ENCODE measurements at regions not wholly inside any gene's neighbourhood (a gene's known extent, or its start where the extent isn't known, plus 50 kb on each side); places are given as distances from the start of the nearest gene placed in this dataset.
"Not testable (repeated sequence)": the region's sequence is repeated elsewhere in the genome, so short reads cannot be mapped to it uniquely, and the experiment has no call there.

- H3K4me3 ChIP-seq: no peak overlapping the region
- DNase-seq (ENCODE audit: low spot score) (peak; percentile 69), ATAC-seq (peak; percentile 80)
- no peaks in the 10 kb centered on the region for H3K27me3 Mint-ChIP-seq (ENCODE audit: insufficient read depth, low read depth, poor library complexity)
- no peaks in the 10 kb centered on the region for H3K4me1 ChIP-seq (ENCODE audit: insufficient read depth)
- no peaks in the 10 kb centered on the region for H3K36me3 ChIP-seq (ENCODE audit: insufficient read depth)
- no peak overlapping the region for H2AFZ ChIP-seq
- H3K4me1 Mint-ChIP-seq: no peaks in the 10 kb centered on the region
- H3K27ac Mint-ChIP-seq: no peak overlapping the region
- H3K79me2 ChIP-seq (replicated peaks; ENCODE audit: insufficient read depth): no peaks in the 10 kb centered on the region
- peaks cover 7% of the 10 kb centered on the region for H3K9me3 Mint-ChIP-seq
- H3K4me3 Mint-ChIP-seq: no peak overlapping the region
- TF ChIP-seq CTCF (conservative IDR thresholded peaks at IDR 0.05; ENCODE audit: low read depth in 2 of 2) (peak; percentile 50 to 57), ZNF331 (CRISPR knock-in tag; IDR thresholded peaks at IDR 0.05; ENCODE audit: low read depth) (no peak)
- H3F3A ChIP-seq (replicated peaks; ENCODE audit: low read depth): no peaks in the 10 kb centered on the region
- H3K27me3 ChIP-seq (ENCODE audit: insufficient read depth): no peaks in the 10 kb centered on the region
- peaks cover 5% of the 10 kb centered on the region; the same call in 1 of the 3 replicates for H3K36me3 Mint-ChIP-seq (ENCODE audit: low read depth)
- H3K4me2 ChIP-seq: no peak overlapping the region
- H4K20me1 ChIP-seq (replicated peaks; ENCODE audit: insufficient read depth): no peaks in the 10 kb centered on the region
- H3K27ac ChIP-seq (ENCODE audit: low read depth): no peak overlapping the region
- H3K9me2 ChIP-seq (ENCODE audit: insufficient read depth): no peaks in the 10 kb centered on the region
These were observed 86.2 kb upstream of the CDH9 start for GRCh38 chr5:27124590-27124989.

- H3K36me3 Mint-ChIP-seq (ENCODE audit: low read depth); H3K27ac ChIP-seq (ENCODE audit: low read depth); H3K79me2 ChIP-seq (replicated peaks; ENCODE audit: insufficient read depth); H3K4me2 ChIP-seq; H3K27me3 ChIP-seq (ENCODE audit: insufficient read depth); H4K20me1 ChIP-seq (replicated peaks; ENCODE audit: insufficient read depth); H3K36me3 ChIP-seq (ENCODE audit: insufficient read depth); H3K4me3 ChIP-seq; H3K27me3 Mint-ChIP-seq (ENCODE audit: insufficient read depth, low read depth, poor library complexity); ATAC-seq; H3F3A ChIP-seq (replicated peaks; ENCODE audit: low read depth); H3K4me1 Mint-ChIP-seq; H3K4me1 ChIP-seq (ENCODE audit: insufficient read depth); DNase-seq (ENCODE audit: low spot score); H3K27ac Mint-ChIP-seq; H3K9me2 ChIP-seq (ENCODE audit: insufficient read depth); H3K4me3 Mint-ChIP-seq: not testable (repeated sequence)
- H2AFZ ChIP-seq: peak overlapping the region; percentile 9; the same call in 1 of the 2 replicates
- peaks cover 10% of the 10 kb centered on the region for H3K9me3 Mint-ChIP-seq
These were observed 81.4 kb upstream of the CDH9 start for GRCh38 chr5:27119736-27120321.

DNA sequence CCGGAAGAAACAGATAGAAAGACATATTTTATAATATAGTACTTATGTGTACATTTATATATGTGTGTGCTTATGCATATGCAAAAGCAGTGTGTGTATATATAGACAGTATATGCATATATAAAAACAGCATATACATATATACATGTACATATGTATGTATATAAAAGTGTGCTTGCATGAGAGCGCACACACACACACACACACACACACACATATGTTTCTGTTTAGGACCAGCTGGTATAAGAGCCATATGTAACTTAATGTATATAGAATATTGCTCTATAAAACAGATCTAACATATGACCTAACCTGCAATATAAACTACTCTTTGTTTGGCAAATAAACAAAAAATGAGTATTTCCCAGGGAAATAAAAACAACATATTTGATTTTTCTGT lies 65.1 kb upstream of the CDH9 start:
- Mint-ChIP-seq H3K4me3 (no peak overlapping the region), H3K27me3 (ENCODE audit: insufficient read depth, low read depth, poor library complexity) (no peaks in the 10 kb centered on the region), H3K9me3 (peaks cover 4% of the 10 kb centered on the region; the same call in 1 of the 3 replicates), H3K27ac (no peak overlapping the region), H3K36me3 (ENCODE audit: low read depth) (peaks cover 3% of the 10 kb centered on the region; the same call in 1 of the 3 replicates), H3K4me1 (no peaks in the 10 kb centered on the region)
- Histone ChIP-seq H2AFZ (no peak overlapping the region), H3K27ac (ENCODE audit: low read depth) (no peak overlapping the region), H3F3A (replicated peaks; ENCODE audit: low read depth) (no peaks in the 10 kb centered on the region), H3K4me3 (no peak overlapping the region), H3K9me2 (ENCODE audit: insufficient read depth) (no peaks in the 10 kb centered on the region), H3K4me1 (ENCODE audit: insufficient read depth) (no peaks in the 10 kb centered on the region), H3K27me3 (ENCODE audit: insufficient read depth) (no peaks in the 10 kb centered on the region), H3K79me2 (replicated peaks; ENCODE audit: insufficient read depth) (no peaks in the 10 kb centered on the region), H3K36me3 (ENCODE audit: insufficient read depth) (no peaks in the 10 kb centered on the region), H3K4me2 (no peak overlapping the region), H4K20me1 (replicated peaks; ENCODE audit: insufficient read depth) (no peaks in the 10 kb centered on the region)
- DNase-seq (ENCODE audit: low spot score) (no peak), ATAC-seq (no peak)
- TF ChIP-seq NANOG (IDR thresholded peaks at IDR 0.05; ENCODE audit: borderline replicate concordance): no peak
- no peak for TF ChIP-seq EZH2 (IDR thresholded peaks at IDR 0.05; ENCODE audit: low read depth, unreplicated experiment)
- TF ChIP-seq, protein P1, sequence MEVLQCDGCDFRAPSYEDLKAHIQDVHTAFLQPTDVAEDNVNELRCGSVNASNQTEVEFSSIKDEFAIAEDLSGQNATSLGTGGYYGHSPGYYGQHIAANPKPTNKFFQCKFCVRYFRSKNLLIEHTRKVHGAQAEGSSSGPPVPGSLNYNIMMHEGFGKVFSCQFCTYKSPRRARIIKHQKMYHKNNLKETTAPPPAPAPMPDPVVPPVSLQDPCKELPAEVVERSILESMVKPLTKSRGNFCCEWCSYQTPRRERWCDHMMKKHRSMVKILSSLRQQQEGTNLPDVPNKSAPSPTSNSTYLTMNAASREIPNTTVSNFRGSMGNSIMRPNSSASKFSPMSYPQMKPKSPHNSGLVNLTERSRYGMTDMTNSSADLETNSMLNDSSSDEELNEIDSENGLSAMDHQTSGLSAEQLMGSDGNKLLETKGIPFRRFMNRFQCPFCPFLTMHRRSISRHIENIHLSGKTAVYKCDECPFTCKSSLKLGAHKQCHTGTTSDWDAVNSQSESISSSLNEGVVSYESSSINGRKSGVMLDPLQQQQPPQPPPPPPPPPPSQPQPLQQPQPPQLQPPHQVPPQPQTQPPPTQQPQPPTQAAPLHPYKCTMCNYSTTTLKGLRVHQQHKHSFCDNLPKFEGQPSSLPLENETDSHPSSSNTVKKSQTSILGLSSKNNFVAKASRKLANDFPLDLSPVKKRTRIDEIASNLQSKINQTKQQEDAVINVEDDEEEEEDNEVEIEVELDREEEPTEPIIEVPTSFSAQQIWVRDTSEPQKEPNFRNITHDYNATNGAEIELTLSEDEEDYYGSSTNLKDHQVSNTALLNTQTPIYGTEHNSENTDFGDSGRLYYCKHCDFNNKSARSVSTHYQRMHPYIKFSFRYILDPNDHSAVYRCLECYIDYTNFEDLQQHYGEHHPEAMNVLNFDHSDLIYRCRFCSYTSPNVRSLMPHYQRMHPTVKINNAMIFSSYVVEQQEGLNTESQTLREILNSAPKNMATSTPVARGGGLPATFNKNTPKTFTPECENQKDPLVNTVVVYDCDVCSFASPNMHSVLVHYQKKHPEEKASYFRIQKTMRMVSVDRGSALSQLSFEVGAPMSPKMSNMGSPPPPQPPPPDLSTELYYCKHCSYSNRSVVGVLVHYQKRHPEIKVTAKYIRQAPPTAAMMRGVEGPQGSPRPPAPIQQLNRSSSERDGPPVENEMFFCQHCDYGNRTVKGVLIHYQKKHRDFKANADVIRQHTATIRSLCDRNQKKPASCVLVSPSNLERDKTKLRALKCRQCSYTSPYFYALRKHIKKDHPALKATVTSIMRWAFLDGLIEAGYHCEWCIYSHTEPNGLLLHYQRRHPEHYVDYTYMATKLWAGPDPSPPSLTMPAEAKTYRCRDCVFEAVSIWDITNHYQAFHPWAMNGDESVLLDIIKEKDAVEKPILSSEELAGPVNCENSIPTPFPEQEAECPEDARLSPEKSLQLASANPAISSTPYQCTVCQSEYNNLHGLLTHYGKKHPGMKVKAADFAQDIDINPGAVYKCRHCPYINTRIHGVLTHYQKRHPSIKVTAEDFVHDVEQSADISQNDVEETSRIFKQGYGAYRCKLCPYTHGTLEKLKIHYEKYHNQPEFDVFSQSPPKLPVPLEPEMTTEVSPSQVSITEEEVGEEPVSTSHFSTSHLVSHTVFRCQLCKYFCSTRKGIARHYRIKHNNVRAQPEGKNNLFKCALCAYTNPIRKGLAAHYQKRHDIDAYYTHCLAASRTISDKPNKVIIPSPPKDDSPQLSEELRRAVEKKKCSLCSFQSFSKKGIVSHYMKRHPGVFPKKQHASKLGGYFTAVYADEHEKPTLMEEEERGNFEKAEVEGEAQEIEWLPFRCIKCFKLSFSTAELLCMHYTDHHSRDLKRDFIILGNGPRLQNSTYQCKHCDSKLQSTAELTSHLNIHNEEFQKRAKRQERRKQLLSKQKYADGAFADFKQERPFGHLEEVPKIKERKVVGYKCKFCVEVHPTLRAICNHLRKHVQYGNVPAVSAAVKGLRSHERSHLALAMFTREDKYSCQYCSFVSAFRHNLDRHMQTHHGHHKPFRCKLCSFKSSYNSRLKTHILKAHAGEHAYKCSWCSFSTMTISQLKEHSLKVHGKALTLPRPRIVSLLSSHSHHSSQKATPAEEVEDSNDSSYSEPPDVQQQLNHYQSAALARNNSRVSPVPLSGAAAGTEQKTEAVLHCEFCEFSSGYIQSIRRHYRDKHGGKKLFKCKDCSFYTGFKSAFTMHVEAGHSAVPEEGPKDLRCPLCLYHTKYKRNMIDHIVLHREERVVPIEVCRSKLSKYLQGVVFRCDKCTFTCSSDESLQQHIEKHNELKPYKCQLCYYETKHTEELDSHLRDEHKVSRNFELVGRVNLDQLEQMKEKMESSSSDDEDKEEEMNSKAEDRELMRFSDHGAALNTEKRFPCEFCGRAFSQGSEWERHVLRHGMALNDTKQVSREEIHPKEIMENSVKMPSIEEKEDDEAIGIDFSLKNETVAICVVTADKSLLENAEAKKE (CRISPR knock-in tag; IDR thresholded peaks at IDR 0.05): no peak
- no peak for TF ChIP-seq CREB1 (CRISPR knock-in tag; IDR thresholded peaks at IDR 0.05; ENCODE audit: low read depth)

All from GM23338 (cell line).